Ishikawa (cell line): ENCODE measurements at regions not wholly inside any gene's neighbourhood (a gene's known extent, or its start where the extent isn't known, plus 50 kb on each side); places are given as distances from the start of the nearest gene placed in this dataset.
A peak's percentile ranks its signal among the peaks of the same experiment; 100 is the strongest.

Experiments used
- CEBPB ChIP-seq: IDR thresholded peaks from 2 replicates; pipeline ENCODE4 v1.6.1; 2012
- CREB1 ChIP-seq: IDR thresholded peaks from 2 replicates; pipeline ENCODE4 v1.6.1; 2012; ENCODE audit warnings: low read depth
- EGR1 ChIP-seq: IDR thresholded peaks from 2 replicates; pipeline ENCODE4 v1.6.1; 2012
- EP300 ChIP-seq: IDR thresholded peaks from 2 replicates; pipeline ENCODE4 v1.6.1; 2012; ENCODE audit warnings: borderline replicate concordance
- FOXM1 ChIP-seq: IDR thresholded peaks from 2 replicates; pipeline ENCODE4 v1.6.1; 2012; ENCODE audit warnings: low read depth, borderline replicate concordance
- NFIC ChIP-seq: IDR thresholded peaks from 2 replicates; pipeline ENCODE4 v1.6.1; 2012
- RAD21 ChIP-seq: IDR thresholded peaks from 2 replicates; pipeline ENCODE4 v1.6.1; 2012; ENCODE audit warnings: low read depth
- TAF1 ChIP-seq: IDR thresholded peaks from 2 replicates; pipeline ENCODE4 v1.6.1; 2012; ENCODE audit warnings: low read depth, mild to moderate bottlenecking
- TCF12 ChIP-seq: IDR thresholded peaks from 2 replicates; pipeline ENCODE4 v1.6.1; 2012; ENCODE audit warnings: low read depth
- TEAD4 ChIP-seq: IDR thresholded peaks from 2 replicates; pipeline ENCODE4 v1.6.1; 2012
- YY1 ChIP-seq: IDR thresholded peaks from 2 replicates; pipeline ENCODE4 v1.6.1; 2012; ENCODE audit warnings: low read depth
- TF ChIP-seq, protein P1 (sequence below): IDR thresholded peaks from 2 replicates; pipeline ENCODE4 v1.6.1; 2012
- TF ChIP-seq, protein P2 (sequence below): IDR thresholded peaks from 2 replicates; pipeline ENCODE4 v1.6.1; 2012

DNA sequence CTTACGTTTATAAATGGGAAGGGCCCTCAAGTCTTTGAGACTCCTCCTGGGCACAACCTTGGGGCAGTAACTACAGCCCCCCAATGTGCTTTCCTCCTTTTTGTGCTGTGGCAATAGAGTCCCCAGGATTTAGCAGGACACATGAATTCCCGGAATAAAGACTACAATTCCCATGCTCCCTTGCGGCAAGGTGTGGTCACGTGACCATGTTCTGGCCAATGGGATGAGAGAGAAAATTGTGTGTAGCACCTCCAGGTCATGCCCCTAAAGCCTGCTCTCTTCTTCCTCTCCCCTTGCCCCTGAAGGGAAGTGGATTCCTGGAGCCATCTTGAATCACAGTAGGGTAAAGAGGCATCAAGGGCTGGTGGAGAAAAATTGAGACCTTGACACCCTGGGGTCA is 295.1 kb upstream of the SFSWAP start:
- TF ChIP-seq CREB1 (no peak), EP300 (no peak), TAF1 (no peak), FOXM1 (no peak), EGR1 (no peak), CEBPB (no peak), RAD21 (no peak), TCF12 (no peak), TEAD4 (no peak), NFIC (no peak), YY1 (no peak)
- TF ChIP-seq, protein P1, sequence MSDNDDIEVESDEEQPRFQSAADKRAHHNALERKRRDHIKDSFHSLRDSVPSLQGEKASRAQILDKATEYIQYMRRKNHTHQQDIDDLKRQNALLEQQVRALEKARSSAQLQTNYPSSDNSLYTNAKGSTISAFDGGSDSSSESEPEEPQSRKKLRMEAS: no peak
- TF ChIP-seq, protein P2, sequence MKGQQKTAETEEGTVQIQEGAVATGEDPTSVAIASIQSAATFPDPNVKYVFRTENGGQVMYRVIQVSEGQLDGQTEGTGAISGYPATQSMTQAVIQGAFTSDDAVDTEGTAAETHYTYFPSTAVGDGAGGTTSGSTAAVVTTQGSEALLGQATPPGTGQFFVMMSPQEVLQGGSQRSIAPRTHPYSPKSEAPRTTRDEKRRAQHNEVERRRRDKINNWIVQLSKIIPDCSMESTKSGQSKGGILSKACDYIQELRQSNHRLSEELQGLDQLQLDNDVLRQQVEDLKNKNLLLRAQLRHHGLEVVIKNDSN: peak; percentile 88
